Endothelial cell (in vitro differentiated cells): ENCODE measurements at regions not wholly inside any gene's neighbourhood (a gene's known extent, or its start where the extent isn't known, plus 50 kb on each side); places are given as distances from the start of the nearest gene placed in this dataset.

Experiments
- DNase-seq: peaks from one replicate; pipeline ENCODE4 v3.0.0; 2021; ENCODE audit warnings: low spot score
- H3K27ac Mint-ChIP-seq: one replicate; pipeline ENCODE4 v1.8.0; 2021; ENCODE audit warnings: mixed read lengths, inconsistent platforms; ENCODE audit not compliant: unreplicated experiment
- H3K27me3 Mint-ChIP-seq: one replicate; pipeline ENCODE4 v1.8.0; 2021; ENCODE audit warnings: mild to moderate bottlenecking, moderate library complexity, mixed read lengths, inconsistent platforms; ENCODE audit not compliant: unreplicated experiment
- H3K36me3 Mint-ChIP-seq: one replicate; pipeline ENCODE4 v1.8.0; 2021; ENCODE audit warnings: mild to moderate bottlenecking, low read depth, mixed read lengths, inconsistent platforms; ENCODE audit not compliant: unreplicated experiment
- H3K4me1 Mint-ChIP-seq: one replicate; pipeline ENCODE4 v1.8.0; 2021; ENCODE audit warnings: mild to moderate bottlenecking, mixed read lengths, inconsistent platforms; ENCODE audit not compliant: unreplicated experiment
- H3K4me3 Mint-ChIP-seq: one replicate; pipeline ENCODE4 v1.8.0; 2021; ENCODE audit warnings: mild to moderate bottlenecking, mixed read lengths, inconsistent platforms; ENCODE audit not compliant: unreplicated experiment
- H3K9me3 Mint-ChIP-seq: one replicate; pipeline ENCODE4 v1.8.0; 2021; ENCODE audit warnings: mixed read lengths, inconsistent platforms; ENCODE audit not compliant: unreplicated experiment
- TF ChIP-seq, protein P1 (sequence below): fragments of 200-600 bp; sonication (generic); IDR thresholded peaks from one replicate; pipeline ENCODE4 v1.5.0; 2021; ENCODE audit warnings: antibody characterized with exemption; ENCODE audit not compliant: unreplicated experiment

DNA sequence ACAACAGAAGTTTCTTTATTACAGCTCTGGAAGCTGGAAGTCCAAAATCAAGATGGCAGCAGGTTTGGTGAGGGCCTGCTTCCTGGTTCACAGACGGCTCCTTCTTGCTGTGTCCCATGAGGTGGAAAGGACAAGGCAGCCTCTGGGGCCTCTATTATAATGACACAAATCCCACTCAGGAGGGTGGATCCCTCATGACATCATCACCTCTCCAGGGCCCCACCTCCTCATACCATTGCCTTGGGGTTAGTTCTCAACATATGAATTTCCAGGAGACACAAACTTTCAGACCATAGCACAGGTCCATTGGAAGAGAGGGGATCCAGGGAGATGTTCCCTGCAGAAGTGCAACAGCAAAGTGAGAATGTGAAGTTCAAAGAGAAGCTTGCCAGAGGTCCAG lies 202.8 kb downstream of the TFCP2L1 start:
- no peak for DNase-seq
- no peak overlapping the region for H3K27ac Mint-ChIP-seq

DNA sequence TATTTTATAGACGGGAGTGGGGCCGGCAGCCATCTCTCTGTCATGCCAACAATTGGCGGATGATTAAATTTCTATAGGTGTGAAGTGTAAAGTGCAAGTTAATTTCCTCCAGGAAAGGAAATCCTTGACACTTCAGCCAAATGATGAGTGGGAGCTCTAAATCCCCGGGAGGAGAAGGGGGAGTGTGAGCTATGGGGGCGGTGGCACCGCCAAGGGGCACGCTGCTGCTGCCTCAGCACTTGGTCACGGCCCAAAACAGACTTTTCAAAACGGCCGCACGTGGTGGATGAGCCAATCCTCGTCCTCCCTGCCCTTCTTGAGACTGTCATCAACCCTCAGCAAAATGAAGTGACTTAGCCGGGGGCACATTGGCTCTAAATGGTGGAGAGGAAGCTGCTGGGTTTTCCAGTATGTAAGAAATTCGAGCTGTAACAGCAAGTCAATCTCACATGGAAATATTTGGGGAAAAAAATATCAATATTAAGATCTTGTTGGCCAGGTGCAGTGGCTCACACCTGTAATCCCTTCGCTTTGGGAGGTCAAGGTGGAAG lies 200.8 kb downstream of the TFCP2L1 start:
- Mint-ChIP-seq H3K4me1 (no peaks in the 10 kb centered on the region), H3K36me3 (no peaks in the 10 kb centered on the region), H3K27ac (no peak overlapping the region), H3K4me3 (no peak overlapping the region), H3K27me3 (peaks cover 3% of the 10 kb centered on the region), H3K9me3 (no peaks in the 10 kb centered on the region)
- TF ChIP-seq, protein P1, sequence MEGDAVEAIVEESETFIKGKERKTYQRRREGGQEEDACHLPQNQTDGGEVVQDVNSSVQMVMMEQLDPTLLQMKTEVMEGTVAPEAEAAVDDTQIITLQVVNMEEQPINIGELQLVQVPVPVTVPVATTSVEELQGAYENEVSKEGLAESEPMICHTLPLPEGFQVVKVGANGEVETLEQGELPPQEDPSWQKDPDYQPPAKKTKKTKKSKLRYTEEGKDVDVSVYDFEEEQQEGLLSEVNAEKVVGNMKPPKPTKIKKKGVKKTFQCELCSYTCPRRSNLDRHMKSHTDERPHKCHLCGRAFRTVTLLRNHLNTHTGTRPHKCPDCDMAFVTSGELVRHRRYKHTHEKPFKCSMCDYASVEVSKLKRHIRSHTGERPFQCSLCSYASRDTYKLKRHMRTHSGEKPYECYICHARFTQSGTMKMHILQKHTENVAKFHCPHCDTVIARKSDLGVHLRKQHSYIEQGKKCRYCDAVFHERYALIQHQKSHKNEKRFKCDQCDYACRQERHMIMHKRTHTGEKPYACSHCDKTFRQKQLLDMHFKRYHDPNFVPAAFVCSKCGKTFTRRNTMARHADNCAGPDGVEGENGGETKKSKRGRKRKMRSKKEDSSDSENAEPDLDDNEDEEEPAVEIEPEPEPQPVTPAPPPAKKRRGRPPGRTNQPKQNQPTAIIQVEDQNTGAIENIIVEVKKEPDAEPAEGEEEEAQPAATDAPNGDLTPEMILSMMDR = no peak
- DNase-seq = no peak

More for the DNA sequence above, 202.8 kb downstream of the TFCP2L1 start:
- Mint-ChIP-seq H3K9me3 (no peaks in the 10 kb centered on the region), H3K4me3 (no peak overlapping the region), H3K36me3 (no peaks in the 10 kb centered on the region), H3K27me3 (peaks cover 7% of the 10 kb centered on the region), H3K4me1 (no peaks in the 10 kb centered on the region)
- TF ChIP-seq, protein P1 = no peak

DNA sequence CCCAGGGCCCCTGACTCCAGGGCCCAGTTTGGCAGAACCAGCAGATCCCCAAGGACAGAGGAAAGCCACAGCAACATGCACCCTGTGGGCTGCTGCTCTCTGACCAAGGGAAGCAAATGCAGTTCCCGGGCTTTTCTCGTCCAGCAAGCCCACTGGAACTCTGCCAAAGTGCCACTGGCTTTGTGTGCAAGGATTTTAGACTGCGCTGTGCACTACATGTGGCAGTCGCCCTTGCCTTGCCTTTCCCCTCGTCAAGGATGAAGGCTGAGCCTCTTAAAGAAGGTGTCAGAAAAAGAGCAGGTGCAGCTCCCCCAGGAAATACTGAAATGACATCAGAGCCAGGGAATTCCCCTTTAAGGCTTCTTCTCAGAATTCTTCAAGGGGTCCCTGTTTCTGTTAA lies 199.2 kb downstream of the TFCP2L1 start:
- H3K4me3 Mint-ChIP-seq = no peak overlapping the region
- H3K9me3 Mint-ChIP-seq = no peaks in the 10 kb centered on the region
- TF ChIP-seq, protein P1 = no peak
- no peaks in the 10 kb centered on the region for H3K36me3 Mint-ChIP-seq
- H3K27ac Mint-ChIP-seq = no peak overlapping the region
- H3K27me3 Mint-ChIP-seq = no peaks in the 10 kb centered on the region
- DNase-seq = no peak
- no peaks in the 10 kb centered on the region for H3K4me1 Mint-ChIP-seq

DNA sequence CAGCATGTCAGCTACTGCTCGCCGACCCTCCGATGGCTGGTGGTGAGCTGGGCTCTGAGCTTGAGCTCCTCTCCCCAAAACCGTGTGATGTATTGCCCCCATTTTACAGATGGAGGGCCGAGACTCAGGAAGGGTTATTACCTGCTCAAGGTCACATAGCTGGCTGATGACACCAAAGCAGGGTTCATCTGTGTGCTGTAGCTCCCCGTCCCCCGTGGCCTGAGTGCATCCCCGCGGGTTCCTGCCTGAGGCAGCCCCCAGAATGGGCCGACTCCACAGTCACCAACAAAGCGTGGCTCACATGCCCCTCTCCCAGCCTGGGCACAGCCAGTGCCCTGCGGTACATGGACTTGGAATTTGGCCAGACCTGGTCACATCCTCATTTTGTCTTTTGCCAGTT lies 198.6 kb downstream of the TFCP2L1 start:
- Mint-ChIP-seq H3K4me3 (no peak overlapping the region), H3K27me3 (no peaks in the 10 kb centered on the region), H3K4me1 (no peaks in the 10 kb centered on the region), H3K27ac (no peak overlapping the region), H3K36me3 (no peaks in the 10 kb centered on the region), H3K9me3 (no peaks in the 10 kb centered on the region)
- DNase-seq = no peak
- TF ChIP-seq, protein P1 = no peak

DNA sequence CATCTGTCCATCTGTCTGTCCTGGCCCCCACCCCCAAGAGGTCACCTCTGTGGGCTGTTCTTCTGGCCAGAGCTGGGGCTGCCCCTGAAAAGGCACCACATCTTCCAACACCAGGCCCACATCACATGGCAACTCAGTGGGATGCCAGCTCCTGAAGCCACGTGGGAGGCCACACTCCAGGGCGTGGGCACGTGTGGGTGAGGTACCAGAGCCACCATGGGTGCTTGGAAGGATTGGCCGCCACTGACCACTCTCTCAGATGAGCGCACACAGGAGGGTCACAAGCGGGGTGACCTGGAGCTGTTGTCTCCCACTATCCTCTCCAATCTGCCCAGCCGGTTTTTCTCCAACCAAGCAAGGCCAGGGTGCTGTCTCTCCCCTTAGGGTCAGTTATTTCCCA lies 197.9 kb downstream of the TFCP2L1 start:
- Mint-ChIP-seq H3K9me3 (no peaks in the 10 kb centered on the region), H3K27ac (no peak overlapping the region), H3K27me3 (no peaks in the 10 kb centered on the region), H3K4me1 (no peaks in the 10 kb centered on the region), H3K4me3 (no peak overlapping the region), H3K36me3 (no peaks in the 10 kb centered on the region)
- DNase-seq = no peak
- TF ChIP-seq, protein P1 = no peak
